ENCODE measurements at regions not wholly inside any gene's neighbourhood (a gene's known extent, or its start where the extent isn't known, plus 50 kb on each side); places are given as distances from the start of the nearest gene placed in this dataset.
"Not testable (repeated sequence)": the region's sequence is repeated elsewhere in the genome, so short reads cannot be mapped to it uniquely, and the experiment has no call there.

GRCh38 chr16:16448423-16448822 lies 69.5 kb downstream of the NPIPA7 start:
- DNase-seq (ENCODE audit: low read depth): not testable (repeated sequence)

DNA sequence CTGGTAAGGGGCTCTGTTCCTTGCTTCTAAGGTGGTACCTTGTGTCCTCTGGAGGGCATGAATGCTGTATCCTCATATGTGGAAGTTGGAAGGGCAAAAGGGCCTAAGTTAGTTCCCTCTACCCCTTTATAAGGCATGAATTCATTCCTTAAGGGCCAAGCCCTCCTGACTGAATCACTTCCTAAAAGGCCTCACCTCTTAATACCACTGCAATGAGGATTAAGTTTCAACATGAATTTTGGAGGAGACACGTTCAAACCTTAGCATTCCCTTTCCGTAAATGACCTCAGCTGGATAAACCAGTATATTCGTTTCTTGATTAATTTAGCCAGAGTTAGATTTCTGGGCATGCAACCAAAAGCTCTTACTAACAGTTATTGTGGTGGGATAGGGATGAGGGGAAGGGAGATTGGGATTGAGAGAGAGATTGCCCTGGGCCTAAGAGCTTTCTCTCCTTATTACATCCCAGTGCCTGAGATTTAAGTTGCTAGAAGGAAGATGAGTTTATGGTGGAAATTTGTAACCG lies 70.8 kb downstream of the NPIPA7 start:
- not testable (repeated sequence) for DNase-seq (ENCODE audit: low read depth)

DNA sequence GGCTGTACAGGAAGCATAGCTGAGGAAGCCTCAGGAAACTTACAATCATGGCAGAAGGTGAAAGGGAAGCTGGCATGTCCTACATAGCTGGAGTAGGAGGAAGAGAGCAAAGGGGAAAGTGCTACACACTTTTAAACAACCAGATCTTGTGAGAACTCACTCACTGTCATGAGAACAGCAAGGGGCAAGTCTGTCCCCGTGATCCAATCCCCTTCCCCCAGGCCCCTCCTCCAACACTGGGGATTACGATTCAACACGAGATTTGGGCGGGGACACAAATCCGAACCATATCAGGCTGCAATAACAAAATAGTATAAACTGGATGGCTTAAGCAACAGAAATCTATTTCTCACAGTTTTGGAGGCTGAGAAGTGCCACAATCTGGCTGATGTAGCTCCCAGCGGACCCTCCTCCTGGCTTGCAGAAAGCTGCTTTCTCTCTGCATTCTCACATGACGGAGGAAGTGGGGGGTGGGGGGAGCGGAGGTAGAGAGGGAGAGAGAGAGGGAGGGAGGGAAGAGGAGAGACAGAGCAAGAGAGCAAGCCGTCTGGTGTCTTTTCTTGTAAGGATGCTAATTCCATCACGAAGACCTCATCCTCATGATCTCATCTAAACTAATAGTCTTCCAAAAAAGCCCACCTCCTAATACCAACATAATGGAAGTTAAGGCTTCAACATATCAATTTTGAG lies 72.9 kb downstream of the NPIPA7 start:
- not testable (repeated sequence) for DNase-seq (ENCODE audit: low read depth)

DNA sequence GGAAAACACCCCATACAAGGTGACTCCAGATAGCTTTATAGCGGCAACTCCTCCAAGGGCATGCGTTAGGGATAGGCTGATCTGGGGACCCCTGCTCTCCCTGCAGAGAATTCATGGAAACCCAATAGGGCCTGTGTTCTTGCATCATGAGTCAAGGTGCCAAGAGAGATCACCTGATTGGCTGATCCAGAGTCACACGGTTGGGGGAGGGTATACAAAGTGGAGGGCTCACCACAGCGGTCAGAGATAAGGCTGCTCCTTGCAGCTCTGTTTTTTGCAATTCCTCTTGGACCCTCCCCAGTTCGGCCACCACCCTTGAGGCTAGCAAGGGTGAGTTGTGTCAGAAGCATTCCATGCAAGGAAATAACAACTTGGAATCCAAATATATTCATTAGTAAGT lies 79.6 kb downstream of the NPIPA7 start:
- DNase-seq (ENCODE audit: low read depth): not testable (repeated sequence)

DNA sequence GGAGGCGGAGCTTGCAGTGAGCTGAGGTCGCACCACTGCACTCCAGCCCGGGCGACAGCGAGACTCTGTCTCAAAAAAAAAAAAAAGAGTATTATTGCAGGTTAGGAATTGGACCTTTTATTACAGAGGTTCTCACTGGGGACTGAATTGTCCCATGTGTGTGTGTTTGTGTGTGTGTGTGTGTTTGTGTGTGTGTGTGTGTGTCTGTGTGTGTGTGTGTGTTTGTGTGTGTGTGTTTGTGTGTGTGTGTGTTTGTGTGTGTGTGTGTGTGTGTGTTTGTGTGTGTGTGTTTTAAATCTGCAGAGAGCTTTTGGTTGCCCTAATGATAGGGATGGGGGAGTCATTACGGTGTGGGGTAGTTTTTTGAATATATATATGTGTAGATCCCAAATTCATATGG lies 84.9 kb downstream of the NPIPA7 start:
- not testable (repeated sequence) for DNase-seq (ENCODE audit: low read depth)

- DNase-seq (ENCODE audit: low read depth): not testable (repeated sequence)
These were observed 110.0 kb downstream of the NPIPA7 start for GRCh38 chr16:16488919-16489318.

DNA sequence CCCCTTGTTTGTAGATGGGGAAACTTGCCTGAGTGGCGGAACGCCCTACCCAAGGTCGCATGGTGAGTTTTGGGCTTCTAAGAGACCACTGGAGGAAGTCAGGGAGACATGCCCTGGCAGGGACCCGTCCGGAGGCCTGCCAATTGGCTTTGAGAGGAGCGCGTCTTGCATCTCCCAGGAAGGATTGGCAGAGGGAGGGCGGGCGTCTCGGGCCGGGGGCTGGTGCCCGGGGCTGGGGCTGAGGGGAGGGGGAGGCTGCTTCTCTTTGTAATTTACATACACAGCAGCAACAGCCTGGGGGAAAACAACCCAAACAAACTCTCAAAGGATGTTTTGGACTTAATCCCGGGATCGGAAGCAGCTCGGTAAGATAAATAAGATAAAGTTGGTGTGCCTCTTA lies 110.5 kb downstream of the NPIPA7 start:
- not testable (repeated sequence) for DNase-seq (ENCODE audit: low read depth)

GRCh38 chr16:16494114-16494513 lies 115.2 kb downstream of the NPIPA7 start:
- not testable (repeated sequence) for DNase-seq (ENCODE audit: low read depth)

DNA sequence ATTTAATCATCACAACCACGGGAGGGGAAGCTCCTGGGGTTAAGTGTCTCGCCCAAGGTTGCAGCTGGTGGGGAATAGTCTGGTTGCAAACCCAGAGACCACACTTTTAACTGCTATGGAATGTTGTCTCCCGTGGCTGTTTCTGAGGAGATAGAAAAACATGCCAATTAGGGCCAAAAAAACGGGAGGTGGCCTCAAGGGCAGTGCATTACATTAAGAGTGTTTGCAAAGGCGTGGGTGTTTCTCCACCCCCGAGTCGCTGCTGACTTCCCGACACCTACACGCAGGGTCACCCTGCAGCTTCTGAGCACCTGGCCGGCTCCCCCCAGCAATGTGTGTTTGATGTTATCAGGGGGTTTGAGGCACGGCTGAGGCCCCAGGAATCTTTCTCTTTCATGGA lies 116.1 kb downstream of the NPIPA7 start:
- DNase-seq (ENCODE audit: low read depth): not testable (repeated sequence)

GRCh38 chr16:16499875-16500274 lies 120.9 kb downstream of the NPIPA7 start:
- DNase-seq (ENCODE audit: low read depth): not testable (repeated sequence)

DNA sequence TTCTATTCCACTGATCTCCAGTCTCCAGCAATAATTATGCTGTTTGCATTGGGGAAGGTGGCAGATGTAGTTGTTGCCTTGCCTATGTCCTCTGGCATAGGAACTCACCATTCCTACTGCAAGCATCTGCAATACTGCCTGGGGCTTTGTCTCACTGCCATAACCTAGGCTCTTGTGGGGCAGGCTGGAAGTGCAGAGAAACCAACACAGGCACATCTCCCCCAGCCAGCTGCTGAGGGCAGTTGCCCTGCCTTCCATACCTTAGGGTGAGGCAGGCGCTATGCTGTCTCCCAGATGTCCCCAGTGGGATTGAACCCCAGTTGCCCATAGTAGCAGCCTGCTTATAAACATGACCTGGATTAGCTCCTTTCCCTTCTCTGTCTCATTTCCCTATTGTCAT lies 128.1 kb downstream of the NPIPA7 start:
- not testable (repeated sequence) for DNase-seq (ENCODE audit: low read depth)

GRCh38 chr16:16508344-16508743 lies 129.4 kb downstream of the NPIPA7 start:
- not testable (repeated sequence) for DNase-seq (ENCODE audit: low read depth)

DNA sequence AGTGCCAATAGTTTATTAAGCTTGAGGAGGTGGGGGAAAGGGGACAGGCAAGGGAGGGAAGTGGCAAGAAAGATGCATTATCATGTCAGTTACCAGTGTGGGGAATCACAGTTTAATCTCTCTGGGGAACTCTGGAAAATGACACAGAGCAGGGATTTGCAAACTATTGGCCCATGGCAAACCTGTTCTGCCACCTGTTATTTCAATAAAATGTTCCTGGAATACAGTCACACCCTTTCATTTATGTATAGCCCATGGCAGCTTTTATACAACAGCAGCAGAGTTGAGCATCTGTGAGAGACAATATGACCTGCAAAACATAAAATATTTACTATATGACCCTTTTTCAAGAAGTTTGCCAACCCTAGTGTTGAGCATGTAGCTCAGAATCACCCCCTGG lies 140.5 kb downstream of the NPIPA7 start:
- not testable (repeated sequence) for DNase-seq (ENCODE audit: low read depth)

DNA sequence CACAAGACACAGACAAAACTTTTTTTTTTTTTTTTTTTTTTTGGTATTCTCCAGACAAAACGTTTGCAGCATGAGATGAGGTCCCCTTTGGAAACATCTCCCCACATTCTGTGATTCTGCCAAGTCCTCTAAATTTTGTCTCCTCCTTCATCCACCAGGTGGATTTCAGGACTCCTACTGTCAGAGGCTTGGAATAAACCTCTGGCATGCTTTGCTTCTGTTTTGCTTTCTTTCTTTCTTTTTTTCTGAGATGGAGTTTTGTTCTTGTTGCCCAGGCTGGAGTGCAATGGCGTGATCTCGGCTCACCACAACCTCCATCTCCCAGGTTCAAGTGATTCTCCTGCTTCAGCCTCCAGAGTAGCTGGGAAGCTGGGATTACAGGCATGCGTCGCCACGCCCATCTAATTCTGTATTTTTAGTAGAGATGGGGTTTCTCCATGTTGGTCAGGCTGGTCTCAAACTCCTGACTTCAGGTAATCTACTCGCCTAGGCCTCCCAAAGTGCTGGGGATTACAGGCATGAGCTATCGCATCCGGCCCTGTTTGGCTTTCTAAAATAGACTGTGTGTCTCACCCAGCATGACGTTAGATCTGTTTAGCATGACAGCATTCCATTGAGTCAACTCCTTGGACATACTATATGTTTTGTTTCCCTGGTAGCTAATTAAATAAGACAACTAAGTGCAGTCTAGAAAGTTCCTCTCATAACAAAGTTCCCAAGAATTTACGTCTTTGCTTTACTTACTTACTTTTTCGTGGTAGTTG lies 142.5 kb downstream of the NPIPA7 start:
- DNase-seq (ENCODE audit: low read depth): not testable (repeated sequence)

GRCh38 chr16:16526998-16527397 lies 148.1 kb downstream of the NPIPA7 start:
- DNase-seq (ENCODE audit: low read depth): not testable (repeated sequence)

- DNase-seq (ENCODE audit: low read depth): not testable (repeated sequence)
These were observed 151.8 kb downstream of the NPIPA7 start for GRCh38 chr16:16530744-16531143.

DNA sequence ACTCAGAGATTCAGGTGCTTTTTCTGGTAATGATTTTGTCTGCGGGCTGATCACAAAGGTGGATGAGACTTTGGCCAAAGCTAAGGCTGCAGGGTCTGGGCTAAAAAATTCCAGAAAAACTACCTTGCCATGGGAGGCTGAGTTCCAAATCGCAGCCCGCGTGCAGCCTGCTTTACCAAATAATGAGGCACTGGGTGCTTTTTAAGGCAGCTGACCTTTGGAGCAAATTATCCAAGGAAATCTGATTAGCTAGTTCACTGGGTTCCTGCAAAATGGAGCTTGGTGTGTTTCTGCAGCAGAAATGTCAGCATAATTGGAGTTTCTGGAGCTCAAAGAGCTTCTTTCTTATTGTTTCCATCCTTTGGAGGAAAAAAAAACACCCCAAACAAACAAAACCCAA lies 156.6 kb downstream of the NPIPA7 start:
- not testable (repeated sequence) for DNase-seq (ENCODE audit: low read depth)

DNA sequence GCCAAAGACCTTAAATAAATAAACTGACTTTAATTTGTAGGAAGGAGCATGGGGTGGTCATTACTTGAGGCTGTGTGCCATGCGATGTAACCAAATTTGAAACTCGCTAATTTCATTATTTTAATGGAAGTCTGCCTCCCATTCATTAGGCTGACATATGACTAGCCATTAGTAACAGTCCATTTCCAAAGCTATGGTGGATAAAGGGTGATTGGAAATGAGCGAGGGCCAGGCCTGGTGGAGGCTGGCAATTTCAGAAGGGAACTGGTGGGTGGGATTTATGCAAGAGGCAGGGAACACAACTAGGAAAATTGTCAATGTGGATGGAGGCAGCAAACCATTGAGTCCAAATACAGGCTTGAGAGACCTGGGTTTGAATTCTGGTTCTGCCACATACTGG lies 157.2 kb downstream of the NPIPA7 start:
- not testable (repeated sequence) for DNase-seq (ENCODE audit: low read depth)

- DNase-seq (ENCODE audit: low read depth): not testable (repeated sequence)
These were observed 170.8 kb downstream of the NPIPA7 start for GRCh38 chr16:16549710-16550109.

GRCh38 chr16:16550824-16551223 lies 171.9 kb downstream of the NPIPA7 start:
- DNase-seq (ENCODE audit: low read depth): not testable (repeated sequence)

- DNase-seq (ENCODE audit: low read depth): not testable (repeated sequence)
These were observed 173.9 kb downstream of the NPIPA7 start for GRCh38 chr16:16552819-16553340.

DNA sequence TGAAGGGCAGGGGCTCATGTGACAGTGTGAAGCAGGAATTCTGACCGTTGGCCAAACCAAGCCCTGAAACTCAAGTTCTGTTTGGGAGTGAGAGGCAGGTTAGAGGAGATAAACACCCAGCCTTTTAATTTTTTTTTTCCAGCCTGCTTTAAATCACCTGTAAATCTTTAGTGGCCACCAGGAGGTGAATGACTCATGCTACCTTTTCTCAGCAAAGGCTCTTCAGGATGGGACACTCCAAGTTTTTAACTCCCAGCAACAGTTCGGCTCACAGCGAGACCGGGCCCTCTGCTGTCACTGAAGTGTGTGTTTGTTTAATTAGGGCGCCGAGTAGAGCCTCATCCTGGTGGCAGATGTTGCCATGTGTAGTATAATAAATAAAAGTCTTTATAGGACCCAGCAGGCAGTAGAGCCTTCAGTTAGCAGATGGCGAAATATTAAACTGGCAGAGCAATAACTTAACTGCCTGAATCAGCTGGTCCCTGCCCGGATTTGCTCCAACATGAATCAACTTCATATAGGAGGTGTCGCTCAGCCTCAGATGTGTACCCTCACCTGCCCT lies 180.3 kb downstream of the NPIPA7 start:
- not testable (repeated sequence) for DNase-seq (ENCODE audit: low read depth)
